Forelimb muscle (tissue), 1 donor: ENCODE measurements at regions not wholly inside any gene's neighbourhood (a gene's known extent, or its start where the extent isn't known, plus 50 kb on each side); places are given as distances from the start of the nearest gene placed in this dataset.

Experiments used
- DNase-seq: peaks from one replicate; pipeline ENCODE4 v3.0.0-alpha.2; 2013; ENCODE audit warnings: low read depth

GRCh38 chr4:179981161-179981560 is 2262.0 kb upstream of the TENM3 start:
- no peak for DNase-seq

GRCh38 chr4:179989975-179990374 is 2253.2 kb upstream of the TENM3 start:
- no peak for DNase-seq

GRCh38 chr4:180009316-180009715 is 2233.9 kb upstream of the TENM3 start:
- no peak for DNase-seq

GRCh38 chr4:180028682-180029081 is 2214.5 kb upstream of the TENM3 start:
- DNase-seq: peak; percentile 1

GRCh38 chr4:180031330-180031729 is 2211.9 kb upstream of the TENM3 start:
- no peak for DNase-seq

GRCh38 chr4:180041576-180041975 is 2201.6 kb upstream of the TENM3 start:
- DNase-seq: no peak

- DNase-seq: no peak
Observed at GRCh38 chr4:180052629-180053028, 2190.6 kb upstream of the TENM3 start.

- DNase-seq: no peak
Observed at GRCh38 chr4:180054291-180054690, 2188.9 kb upstream of the TENM3 start.

- no peak for DNase-seq
Observed at GRCh38 chr4:180057299-180057721, 2185.9 kb upstream of the TENM3 start.

GRCh38 chr4:180057891-180058671 is 2185.1 kb upstream of the TENM3 start:
- DNase-seq: no peak

GRCh38 chr4:180058691-180059215 is 2184.4 kb upstream of the TENM3 start:
- DNase-seq: peak; percentile 43

GRCh38 chr4:180059216-180059881 is 2183.9 kb upstream of the TENM3 start:
- DNase-seq: no peak

- DNase-seq: no peak
Observed at GRCh38 chr4:180060159-180060889, 2182.9 kb upstream of the TENM3 start.

GRCh38 chr4:180081072-180081471 is 2162.1 kb upstream of the TENM3 start:
- DNase-seq: no peak

- DNase-seq: no peak
Observed at GRCh38 chr4:180084561-180084960, 2158.6 kb upstream of the TENM3 start.

- no peak for DNase-seq
Observed at GRCh38 chr4:180086480-180087190, 2156.6 kb upstream of the TENM3 start.

- DNase-seq: peak; percentile 25
Observed at GRCh38 chr4:180098586-180098985, 2144.6 kb upstream of the TENM3 start.

GRCh38 chr4:180099957-180100356 is 2143.2 kb upstream of the TENM3 start:
- DNase-seq: no peak

GRCh38 chr4:180100433-180101344 is 2142.5 kb upstream of the TENM3 start:
- DNase-seq: no peak

GRCh38 chr4:180101348-180102083 is 2141.7 kb upstream of the TENM3 start:
- DNase-seq: no peak
